HFF-Myc (cell line): ENCODE measurements at regions not wholly inside any gene's neighbourhood (a gene's known extent, or its start where the extent isn't known, plus 50 kb on each side); places are given as distances from the start of the nearest gene placed in this dataset.

Source experiments
- DNase-seq: peaks from one replicate; pipeline ENCODE4 v3.0.0-alpha.2; 2011; ENCODE audit warnings: low read depth; ENCODE audit errors: extremely low read depth
- H3K4me3 ChIP-seq: replicated peaks from 2 replicates; pipeline ENCODE4 v1.5.1; 2011; ENCODE audit warnings: low read depth, mild to moderate bottlenecking, control low read depth, low read length
- CTCF ChIP-seq: IDR thresholded peaks from 2 replicates; pipeline ENCODE4 v1.5.1; 2012; ENCODE audit warnings: mild to moderate bottlenecking, low read depth, low read length, control low read depth; ENCODE audit errors: missing control alignments

GRCh38 chr14:43480976-43481375 is 1026.1 kb downstream of the FSCB start:
- H3K4me3 ChIP-seq, result no peak overlapping the region
- no peak for TF ChIP-seq CTCF
- DNase-seq, result no peak

GRCh38 chr14:43479596-43480195 is 1027.4 kb downstream of the FSCB start:
- no peak overlapping the region for H3K4me3 ChIP-seq
- no peak for DNase-seq
- TF ChIP-seq CTCF, result no peak

- no peak for DNase-seq
- H3K4me3 ChIP-seq, result no peak overlapping the region
- TF ChIP-seq CTCF, result no peak
Measured at GRCh38 chr14:43476822-43477221, 1030.3 kb downstream of the FSCB start.

- TF ChIP-seq CTCF, result no peak
- H3K4me3 ChIP-seq, result no peak overlapping the region
- no peak for DNase-seq
Measured at GRCh38 chr14:43475757-43476156, 1031.3 kb downstream of the FSCB start.

GRCh38 chr14:43471595-43471994 is 1035.5 kb downstream of the FSCB start:
- no peak for DNase-seq
- no peak for TF ChIP-seq CTCF

GRCh38 chr14:43464968-43465367 is 1042.1 kb downstream of the FSCB start:
- no peak for DNase-seq
- H3K4me3 ChIP-seq, result no peak overlapping the region
- TF ChIP-seq CTCF, result no peak

More at GRCh38 chr14:43471595-43471994, 1035.5 kb downstream of the FSCB start:
- no peak overlapping the region for H3K4me3 ChIP-seq

GRCh38 chr14:43449291-43449690 is 1057.8 kb downstream of the FSCB start:
- no peak for TF ChIP-seq CTCF
- no peak for DNase-seq

More at GRCh38 chr14:43449291-43449690, 1057.8 kb downstream of the FSCB start:
- H3K4me3 ChIP-seq, result no peak overlapping the region
